ENCODE measurements at regions not wholly inside any gene's neighbourhood (a gene's known extent, or its start where the extent isn't known, plus 50 kb on each side); places are given as distances from the start of the nearest gene placed in this dataset.

GRCh38 chr1:87759421-87760087 lies 430.9 kb downstream of the LMO4 start:
- no peak for TF ChIP-seq CTCF (IDR thresholded peaks at IDR 0.05)
- TF ChIP-seq POLR2AphosphoS5 (IDR thresholded peaks at IDR 0.05; ENCODE audit: low read depth, low read length) = no peak
- no peak for TF ChIP-seq SIN3A (IDR thresholded peaks at IDR 0.05; ENCODE audit: borderline replicate concordance, insufficient read depth, low read depth, low read length)
- TF ChIP-seq, protein P1, sequence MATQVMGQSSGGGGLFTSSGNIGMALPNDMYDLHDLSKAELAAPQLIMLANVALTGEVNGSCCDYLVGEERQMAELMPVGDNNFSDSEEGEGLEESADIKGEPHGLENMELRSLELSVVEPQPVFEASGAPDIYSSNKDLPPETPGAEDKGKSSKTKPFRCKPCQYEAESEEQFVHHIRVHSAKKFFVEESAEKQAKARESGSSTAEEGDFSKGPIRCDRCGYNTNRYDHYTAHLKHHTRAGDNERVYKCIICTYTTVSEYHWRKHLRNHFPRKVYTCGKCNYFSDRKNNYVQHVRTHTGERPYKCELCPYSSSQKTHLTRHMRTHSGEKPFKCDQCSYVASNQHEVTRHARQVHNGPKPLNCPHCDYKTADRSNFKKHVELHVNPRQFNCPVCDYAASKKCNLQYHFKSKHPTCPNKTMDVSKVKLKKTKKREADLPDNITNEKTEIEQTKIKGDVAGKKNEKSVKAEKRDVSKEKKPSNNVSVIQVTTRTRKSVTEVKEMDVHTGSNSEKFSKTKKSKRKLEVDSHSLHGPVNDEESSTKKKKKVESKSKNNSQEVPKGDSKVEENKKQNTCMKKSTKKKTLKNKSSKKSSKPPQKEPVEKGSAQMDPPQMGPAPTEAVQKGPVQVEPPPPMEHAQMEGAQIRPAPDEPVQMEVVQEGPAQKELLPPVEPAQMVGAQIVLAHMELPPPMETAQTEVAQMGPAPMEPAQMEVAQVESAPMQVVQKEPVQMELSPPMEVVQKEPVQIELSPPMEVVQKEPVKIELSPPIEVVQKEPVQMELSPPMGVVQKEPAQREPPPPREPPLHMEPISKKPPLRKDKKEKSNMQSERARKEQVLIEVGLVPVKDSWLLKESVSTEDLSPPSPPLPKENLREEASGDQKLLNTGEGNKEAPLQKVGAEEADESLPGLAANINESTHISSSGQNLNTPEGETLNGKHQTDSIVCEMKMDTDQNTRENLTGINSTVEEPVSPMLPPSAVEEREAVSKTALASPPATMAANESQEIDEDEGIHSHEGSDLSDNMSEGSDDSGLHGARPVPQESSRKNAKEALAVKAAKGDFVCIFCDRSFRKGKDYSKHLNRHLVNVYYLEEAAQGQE (IDR thresholded peaks at IDR 0.05; ENCODE audit: insufficient read depth in 1 of 2, low read depth in 2 of 2, low read length in 1 of 2) = no peak

All from Panc1 (cell line).